GM13977 (cell line): ENCODE measurements at regions not wholly inside any gene's neighbourhood (a gene's known extent, or its start where the extent isn't known, plus 50 kb on each side); places are given as distances from the start of the nearest gene placed in this dataset.

Source experiments
- DNase-seq: peaks from one replicate; pipeline ENCODE4 v3.0.0; 2012; ENCODE audit warnings: low spot score
- in situ Hi-C: fragments of 300-500 bp; cut with MboI; formaldehyde crosslinking; loops from one replicate; pipeline ENCODE4 v1.12.0; 2022; ENCODE audit warnings: low sequenced_read_pairs, low pct_unique_long_range_greater_than_20kb, mixed read lengths, inconsistent platforms; ENCODE audit not compliant: unreplicated experiment
- TF ChIP-seq, protein P1 (sequence below): IDR thresholded peaks from 2 replicates; pipeline ENCODE4 v1.5.1; 2012; ENCODE audit warnings: mild to moderate bottlenecking, control low read depth; ENCODE audit not compliant: insufficient read depth; ENCODE audit errors: extremely low read depth, missing control alignments

DNA sequence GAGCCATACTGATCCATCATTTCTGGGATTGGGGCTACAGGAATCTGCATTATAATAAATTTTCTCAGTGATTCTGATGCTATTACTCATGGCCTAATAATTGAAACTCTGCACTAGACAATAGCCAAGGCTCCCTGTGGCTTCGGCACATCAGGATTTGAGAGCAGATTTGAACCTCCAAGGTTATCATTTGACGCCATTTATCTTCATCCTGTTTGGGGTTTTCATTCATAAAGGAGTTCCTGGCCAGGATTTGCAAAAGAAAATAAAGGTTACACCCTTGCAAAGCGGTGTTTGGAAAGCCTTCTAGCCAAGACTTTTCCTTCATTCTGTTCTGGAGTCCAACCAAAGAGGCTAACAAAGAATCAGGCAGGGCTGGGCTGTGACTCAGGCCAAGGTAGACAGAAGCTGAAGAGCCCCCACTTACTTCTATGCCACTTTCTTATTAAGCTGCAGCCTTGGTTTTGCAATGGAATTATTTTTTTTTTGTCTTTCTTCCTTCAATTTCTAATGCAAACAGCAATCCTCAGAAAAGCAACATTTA is 330.1 kb downstream of the DHX35 start:
- in situ Hi-C loops = loop anchor here (25.0 kb wide), 1 partner anchor 570 kb away; no protein-coding TSS in a partner anchor
- TF ChIP-seq, protein P1, sequence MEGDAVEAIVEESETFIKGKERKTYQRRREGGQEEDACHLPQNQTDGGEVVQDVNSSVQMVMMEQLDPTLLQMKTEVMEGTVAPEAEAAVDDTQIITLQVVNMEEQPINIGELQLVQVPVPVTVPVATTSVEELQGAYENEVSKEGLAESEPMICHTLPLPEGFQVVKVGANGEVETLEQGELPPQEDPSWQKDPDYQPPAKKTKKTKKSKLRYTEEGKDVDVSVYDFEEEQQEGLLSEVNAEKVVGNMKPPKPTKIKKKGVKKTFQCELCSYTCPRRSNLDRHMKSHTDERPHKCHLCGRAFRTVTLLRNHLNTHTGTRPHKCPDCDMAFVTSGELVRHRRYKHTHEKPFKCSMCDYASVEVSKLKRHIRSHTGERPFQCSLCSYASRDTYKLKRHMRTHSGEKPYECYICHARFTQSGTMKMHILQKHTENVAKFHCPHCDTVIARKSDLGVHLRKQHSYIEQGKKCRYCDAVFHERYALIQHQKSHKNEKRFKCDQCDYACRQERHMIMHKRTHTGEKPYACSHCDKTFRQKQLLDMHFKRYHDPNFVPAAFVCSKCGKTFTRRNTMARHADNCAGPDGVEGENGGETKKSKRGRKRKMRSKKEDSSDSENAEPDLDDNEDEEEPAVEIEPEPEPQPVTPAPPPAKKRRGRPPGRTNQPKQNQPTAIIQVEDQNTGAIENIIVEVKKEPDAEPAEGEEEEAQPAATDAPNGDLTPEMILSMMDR = no peak
- DNase-seq = no peak

DNA sequence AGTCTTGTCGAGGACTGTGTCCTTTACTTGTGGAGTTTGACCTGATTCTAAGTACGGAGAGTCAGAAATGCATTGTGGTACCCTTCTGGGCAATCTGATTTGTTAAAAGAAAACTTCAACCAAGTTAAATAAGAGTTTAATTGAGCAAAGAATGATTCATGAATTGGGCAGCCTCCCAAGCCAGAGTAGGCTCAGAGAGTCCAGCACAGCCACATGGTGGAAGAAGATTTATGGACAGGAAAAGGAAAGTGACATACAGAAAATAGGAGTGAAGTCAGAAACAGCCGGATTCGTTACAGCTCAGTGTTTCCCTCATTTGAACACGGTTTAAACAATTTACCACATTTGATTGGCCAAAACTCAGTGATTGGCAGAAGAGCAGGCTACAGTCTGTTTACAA is 329.2 kb downstream of the DHX35 start:
- DNase-seq = no peak
- in situ Hi-C loops = loop anchor here (25.0 kb wide), 1 partner anchor 571 kb away; no protein-coding TSS in a partner anchor
- TF ChIP-seq, protein P1 = no peak

DNA sequence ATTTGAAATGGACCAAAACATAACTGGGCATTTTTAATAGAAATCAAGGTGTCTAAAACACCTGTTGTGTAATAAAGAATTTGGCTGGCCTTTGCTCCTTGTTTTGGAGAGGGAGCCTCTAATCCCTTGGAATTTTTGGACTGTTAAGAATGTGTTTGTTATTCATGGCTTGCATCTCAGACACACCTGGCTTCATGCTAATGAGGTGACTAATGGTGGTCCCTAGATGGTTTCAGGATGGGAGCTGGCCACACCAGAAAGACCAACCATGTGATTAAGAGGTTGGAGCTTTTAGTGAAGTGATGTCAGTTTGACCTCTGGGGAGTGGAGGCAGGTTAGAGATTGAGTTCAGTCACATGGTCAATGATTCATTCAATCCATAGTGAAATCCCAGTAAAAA is 328.4 kb downstream of the DHX35 start:
- TF ChIP-seq, protein P1 = no peak
- in situ Hi-C loops = loop anchor here (25.0 kb wide), 1 partner anchor 572 kb away; no protein-coding TSS in a partner anchor
- no peak for DNase-seq

DNA sequence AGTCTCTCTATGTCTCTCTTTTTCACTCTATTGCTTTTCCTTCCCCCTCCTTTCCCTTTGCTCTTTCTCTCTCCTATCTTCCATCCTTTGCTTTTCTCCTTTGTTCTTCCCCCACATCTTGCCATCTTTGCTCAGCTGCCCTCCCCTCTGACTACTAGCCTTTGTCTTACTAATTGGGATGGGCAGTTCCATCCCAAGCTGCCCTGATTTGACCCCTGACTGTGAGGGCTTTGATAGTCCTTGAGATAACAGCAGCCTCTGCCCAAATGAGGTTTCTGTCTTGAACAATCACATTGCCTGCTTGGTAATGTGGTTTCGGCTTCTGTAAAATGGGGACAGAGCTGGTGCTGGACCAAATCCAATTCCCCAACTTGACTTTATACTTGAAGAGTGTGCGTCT is 327.7 kb downstream of the DHX35 start:
- no peak for DNase-seq
- TF ChIP-seq, protein P1 = no peak
- in situ Hi-C loops = loop anchor here (25.0 kb wide), 1 partner anchor 572 kb away; no protein-coding TSS in a partner anchor

DNA sequence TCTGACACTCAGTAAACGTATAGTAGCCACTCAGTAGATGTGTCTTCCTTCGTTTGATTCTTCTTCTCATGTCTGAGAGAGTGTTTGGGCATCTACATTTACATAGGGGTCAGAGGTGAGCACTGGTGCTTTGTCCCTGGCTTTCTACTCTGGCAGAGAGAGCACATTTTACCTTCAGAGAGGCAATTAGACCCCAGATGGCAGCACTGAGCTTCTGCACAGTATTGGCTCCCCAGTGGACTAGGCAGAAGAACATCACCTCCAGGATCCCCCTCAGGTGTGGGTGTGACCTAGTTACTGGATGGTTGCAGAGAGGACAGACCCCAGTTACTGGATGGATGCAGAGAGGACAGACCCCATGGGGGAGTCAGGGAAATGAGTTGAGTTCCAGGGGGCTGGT is 327.2 kb downstream of the DHX35 start:
- peak; percentile 34 for DNase-seq

DNA sequence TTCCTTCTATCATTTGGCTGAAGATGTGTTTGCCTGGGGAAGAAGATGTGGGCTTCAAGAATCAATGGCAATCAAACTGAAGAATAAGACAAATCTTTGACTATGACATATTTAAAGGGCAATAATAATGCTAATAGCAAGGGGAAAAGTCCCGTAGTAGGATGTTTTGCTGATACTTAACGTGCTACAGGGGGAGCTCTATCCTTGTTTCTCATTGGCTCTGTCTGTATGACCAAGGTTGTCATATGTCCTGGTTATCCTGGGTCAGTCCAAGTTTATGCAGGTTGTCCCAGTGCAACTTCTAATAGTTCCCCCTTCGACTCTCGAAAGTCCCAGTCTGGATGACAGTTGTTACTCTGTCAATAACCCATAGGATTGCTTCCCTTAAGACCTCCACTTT is 321.3 kb downstream of the DHX35 start:
- DNase-seq = no peak
- TF ChIP-seq, protein P1 = no peak
- in situ Hi-C loops = loop anchor here (25.0 kb wide), 1 partner anchor 579 kb away; no protein-coding TSS in a partner anchor

More for the DNA sequence above, 327.2 kb downstream of the DHX35 start:
- in situ Hi-C loops = loop anchor here (25.0 kb wide), 1 partner anchor 573 kb away; no protein-coding TSS in a partner anchor
- TF ChIP-seq, protein P1 = peak; percentile 53
